HG03135 (cell line): ENCODE measurements at regions not wholly inside any gene's neighbourhood (a gene's known extent, or its start where the extent isn't known, plus 50 kb on each side); places are given as distances from the start of the nearest gene placed in this dataset.
"Not testable (repeated sequence)": the region's sequence is repeated elsewhere in the genome, so short reads cannot be mapped to it uniquely, and the experiment has no call there.

Experiments
- ATAC-seq: cut with Tn5 transposase; IDR thresholded peaks from one replicate; pipeline ENCODE4 v1.9.1; 2021; ENCODE audit warnings: mild to moderate bottlenecking, moderate library complexity; ENCODE audit not compliant: unreplicated experiment

DNA sequence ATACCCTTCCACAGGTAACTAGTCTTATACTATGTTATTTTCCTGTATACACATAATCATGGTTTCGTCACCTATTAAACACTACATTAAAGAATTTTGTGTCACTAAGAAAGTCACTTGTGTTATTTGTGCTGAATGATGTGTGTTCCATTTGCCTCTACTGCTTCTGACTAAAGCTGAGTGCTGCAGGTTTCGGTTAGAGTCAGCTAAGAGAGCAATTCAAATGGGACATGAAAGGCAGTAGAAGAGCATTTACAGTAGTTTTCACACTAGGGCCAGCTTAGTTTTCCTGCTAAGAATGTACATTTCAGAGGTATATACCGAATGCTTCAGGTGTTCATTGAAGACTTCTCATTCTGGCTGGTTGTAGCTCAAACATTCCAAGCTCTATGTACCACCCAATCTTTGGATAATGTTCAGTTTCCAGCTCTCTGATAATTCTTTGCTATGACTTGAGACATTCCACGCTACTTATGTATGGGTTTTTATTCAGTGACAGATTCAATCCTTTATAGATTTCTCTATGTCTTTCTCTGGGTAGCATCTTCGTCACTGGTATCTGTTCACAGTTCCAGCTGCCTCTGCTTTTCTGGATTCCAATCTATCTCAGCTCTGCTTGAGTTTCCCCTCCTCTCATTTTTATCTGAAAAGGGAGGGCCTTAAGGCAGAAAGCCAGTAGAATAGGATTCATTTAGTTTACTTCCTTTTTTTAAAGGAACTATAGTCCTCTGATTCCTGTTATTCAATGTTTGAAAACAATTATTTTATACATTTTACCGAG is 164.4 kb downstream of the CXXC4 start:
- no peak for ATAC-seq

DNA sequence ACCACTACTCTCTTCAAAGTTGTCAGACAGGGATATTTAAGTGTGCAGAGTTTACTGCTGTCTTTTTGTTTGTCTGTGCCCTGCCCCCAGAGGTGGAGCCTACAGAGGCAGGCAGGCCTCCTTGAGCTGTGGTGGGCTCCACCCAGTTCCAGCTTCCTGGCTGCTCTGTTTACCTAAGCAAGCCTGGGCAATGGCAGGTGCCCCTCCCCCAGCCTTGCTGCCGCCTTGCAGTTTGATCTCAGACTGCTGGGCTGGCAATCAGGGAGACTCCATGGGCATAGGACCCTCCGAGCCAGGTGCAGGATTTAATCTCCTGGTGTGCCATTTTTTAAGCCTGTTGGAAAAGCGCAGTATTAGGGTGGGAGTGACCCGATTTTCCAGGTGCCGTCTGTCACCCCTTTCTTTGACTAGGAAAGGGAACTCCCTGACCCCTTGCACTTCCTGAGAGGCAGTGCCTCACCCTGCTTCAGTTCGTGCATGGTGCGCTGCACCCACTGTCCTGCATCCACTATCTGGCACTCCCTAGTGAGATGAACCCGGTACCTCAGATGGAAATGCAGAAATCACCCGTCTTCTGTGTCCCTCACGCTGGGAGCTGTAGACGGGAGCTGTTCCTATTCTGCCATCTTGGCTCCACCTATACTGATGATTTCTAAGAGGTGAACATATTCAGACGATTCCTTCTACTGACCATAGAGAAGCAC is 167.6 kb downstream of the CXXC4 start:
- not testable (repeated sequence) for ATAC-seq

DNA sequence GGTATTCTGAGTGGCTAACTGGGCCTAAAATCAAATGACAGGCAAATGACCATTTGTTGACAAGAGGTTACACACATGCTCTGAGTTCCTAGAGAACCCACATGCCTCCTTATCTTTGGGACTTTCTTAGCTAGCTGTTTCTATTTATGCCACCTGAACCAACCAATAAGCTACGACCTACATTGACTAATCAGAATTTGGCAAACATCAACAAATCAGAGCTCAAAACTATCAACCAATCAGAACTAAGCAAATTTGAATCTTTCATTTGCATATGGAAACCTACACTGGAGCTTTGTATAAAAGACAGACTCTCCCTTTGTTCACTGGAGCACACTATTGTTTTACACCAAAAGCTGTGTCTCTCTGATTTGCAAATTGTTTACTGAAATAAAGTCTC is 192.0 kb downstream of the CXXC4 start:
- no peak for ATAC-seq

DNA sequence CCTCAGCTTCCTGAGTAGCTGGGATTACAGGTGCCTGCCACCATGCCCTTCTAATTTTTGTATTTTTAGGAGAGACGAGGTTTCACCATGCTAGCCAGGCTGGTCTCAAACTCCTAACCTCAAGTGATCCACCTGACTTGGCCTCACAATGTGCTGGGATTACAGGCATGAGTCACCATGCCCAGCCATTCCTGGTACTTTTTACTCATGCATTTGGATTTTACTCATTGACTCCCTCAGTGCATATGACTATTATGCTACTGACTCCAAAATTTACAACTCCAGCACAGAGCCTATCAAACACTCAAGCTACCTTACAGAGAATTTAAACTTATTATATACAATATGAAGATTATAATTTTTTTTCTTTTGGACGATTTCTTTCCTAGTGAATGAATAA is 199.9 kb downstream of the CXXC4 start:
- no peak for ATAC-seq

DNA sequence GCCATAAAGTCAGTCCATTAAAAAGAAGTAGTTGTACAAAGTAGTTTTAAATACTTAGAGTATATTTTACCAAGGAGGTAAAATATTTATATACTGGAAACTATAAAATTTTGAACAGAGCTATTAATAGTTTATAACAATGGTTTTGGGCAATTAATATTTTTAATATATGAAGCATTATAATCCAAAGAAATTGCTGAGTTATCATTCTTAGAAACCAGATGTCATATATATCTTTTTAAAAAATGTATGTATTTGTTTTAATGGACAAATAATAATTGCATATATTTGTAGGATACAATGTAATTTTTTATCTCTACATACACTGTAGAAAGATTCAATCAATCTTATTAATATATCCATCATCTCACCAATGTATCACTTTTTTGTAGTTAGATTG is 207.8 kb downstream of the CXXC4 start:
- no peak for ATAC-seq

DNA sequence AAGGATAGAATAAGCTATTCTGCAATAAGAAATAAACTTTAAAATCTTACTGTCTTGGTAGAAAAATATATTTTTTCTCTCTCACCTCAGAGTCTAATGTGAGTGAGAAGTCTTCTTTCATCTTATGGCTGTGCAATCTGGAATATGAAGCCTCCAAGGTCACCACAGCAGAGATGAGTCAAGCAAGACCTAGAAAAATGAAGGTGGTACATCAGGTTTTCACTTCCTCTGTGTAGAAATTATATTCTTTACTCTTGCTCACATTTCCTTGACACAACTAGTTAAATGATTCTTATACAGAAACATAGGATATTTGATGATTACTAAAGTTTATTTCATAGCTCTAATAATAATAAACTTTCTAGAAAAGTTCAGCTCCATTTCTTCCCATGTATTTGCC is 211.4 kb downstream of the CXXC4 start:
- no peak for ATAC-seq

DNA sequence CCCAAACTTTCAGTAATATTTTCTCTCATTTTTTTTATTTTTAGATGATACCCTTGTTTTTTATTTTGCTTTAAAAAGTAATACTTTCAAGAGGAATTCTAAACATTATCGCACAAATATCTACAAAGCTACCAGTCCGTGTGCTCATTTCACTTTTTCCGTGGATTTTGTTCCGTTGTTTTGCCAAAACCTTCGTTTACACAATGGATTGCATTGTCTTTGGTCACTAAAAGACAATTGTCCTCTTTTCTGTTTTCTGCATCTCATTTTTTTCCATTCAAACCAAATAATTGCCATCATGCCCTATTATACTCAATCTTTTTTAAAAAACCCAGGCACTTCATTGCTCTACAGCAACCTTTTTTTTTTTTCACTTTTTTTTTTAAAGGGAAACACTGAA is 214.9 kb downstream of the CXXC4 start:
- no peak for ATAC-seq

DNA sequence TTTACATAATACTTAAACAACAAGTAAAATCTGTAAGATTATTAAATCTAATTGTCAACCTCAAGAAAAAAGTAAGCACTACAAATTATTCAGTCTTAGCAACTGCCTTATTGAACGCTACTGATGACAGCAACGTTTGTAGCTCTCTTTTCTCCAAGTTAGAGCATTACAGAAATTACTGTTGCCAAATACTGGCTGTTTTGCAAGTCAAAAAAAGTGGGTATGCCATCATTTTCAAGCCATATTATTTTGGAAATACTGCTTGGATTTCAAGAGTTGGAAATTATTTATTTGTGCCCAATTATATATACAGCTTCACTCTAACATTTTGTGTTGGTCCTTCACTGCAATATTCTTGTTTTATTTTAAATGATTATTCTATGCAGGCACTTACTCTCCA is 221.7 kb downstream of the CXXC4 start:
- ATAC-seq: no peak

DNA sequence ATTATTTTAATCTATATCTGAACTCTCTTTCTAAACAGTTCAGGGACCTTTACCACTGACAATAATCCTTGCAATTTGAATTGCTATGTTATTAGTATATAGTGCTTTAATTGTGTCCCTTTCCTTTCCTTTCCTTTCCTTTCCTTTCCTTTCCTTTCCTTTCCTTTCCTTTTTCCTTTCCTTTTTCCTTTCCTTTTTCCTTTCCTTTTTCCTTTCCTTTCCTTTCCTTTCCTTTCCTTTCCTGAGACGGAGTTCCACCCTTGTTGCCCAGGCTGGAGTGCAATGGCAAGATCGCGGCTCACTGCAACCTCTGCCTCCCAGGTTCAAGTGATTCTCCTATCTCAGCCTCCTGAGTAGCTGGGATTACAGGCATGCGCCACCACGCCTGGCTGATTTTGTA is 225.1 kb downstream of the CXXC4 start:
- ATAC-seq: not testable (repeated sequence)

DNA sequence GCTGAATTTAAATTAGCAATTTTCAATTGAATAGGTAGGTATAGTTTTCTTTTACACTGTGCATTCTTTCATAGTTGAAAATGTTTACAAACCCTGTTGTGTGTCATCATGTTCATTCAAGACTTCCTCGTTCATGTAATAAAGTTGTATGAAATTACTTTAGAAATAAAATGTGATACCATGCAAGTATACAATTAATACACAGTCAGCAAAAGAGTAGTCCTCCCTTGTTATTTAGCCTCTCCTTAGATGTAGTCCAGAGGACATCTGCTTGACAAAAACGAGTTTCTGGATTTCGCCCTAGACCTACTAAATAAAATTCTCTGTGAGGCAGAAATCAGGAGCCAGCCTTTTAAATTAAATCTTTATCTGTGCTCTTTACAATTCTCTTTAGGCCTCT is 231.6 kb downstream of the CXXC4 start:
- ATAC-seq: no peak

DNA sequence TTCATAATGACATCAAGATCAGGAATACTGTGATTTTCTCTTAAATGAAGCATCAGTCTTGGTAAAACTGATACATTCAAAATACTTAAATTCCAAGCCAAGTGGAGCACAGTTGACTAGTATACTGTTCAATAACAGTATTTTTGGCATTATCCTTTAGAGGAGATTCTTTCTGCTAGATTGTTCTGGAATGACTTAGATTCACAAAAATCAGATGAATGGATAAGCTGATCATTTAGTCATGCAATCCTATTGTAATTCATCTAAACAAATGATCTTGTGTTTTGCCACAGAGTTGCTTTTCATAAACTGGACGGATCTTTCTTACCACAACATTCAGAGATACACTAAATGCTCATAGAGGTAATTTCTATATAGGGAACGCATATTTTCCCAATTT is 232.0 kb downstream of the CXXC4 start:
- no peak for ATAC-seq

DNA sequence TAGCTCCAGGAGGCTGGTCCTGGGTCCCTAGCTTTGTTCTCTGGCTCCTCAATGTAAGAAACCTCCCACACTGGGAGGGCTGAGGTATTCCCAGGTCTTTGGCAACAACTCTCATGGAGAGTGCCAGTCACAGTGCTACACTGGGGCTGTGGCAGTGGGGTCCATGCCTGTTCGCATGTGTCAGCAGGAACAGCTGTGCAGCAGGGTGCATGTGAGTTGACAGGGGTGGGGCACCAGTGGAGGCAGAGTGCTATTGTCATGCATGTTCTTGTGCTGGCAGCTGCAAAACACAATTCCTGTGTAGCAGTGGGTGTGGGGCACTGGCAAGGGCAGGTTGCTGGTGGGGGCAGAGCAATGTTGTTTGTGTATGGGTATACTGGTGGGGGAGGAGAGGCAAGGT is 246.0 kb downstream of the CXXC4 start:
- ATAC-seq: no peak

DNA sequence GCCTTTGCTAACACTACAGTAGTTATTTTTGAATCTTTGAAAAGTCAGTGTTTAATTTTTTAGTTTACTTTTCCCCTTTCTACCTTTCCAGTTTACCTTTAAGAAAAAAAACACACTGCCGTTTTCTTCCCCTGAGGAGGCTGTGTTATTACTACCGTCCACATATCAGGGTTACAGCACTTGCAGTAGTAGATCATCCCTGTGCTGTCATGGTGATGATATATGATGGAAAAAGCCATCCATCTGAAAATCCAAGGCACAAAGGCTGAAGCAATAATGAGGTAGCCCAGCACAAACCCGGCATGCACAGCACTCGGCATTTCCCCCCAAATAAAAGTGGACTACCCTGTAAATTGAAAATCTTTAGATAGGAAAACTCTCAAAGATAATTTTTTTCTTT is 258.7 kb downstream of the CXXC4 start:
- no peak for ATAC-seq

DNA sequence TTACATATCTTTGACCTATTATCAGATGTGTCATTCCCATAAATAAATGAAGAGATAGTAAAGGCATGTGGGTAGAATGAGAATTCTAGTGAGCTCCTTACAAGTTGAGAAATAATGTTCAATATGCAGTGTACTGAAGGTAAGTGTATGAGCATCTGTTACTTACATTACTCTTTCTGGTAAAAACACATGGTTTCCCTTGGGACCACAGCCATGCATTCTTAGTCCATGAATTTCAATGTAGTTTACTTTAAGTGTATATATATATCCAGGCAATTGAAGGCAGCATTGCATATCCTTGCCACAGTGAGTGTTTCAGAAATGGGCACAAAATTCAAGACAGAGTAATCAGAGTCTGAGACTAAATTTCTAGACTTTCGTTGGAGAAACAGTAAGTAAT is 277.2 kb downstream of the CXXC4 start:
- no peak for ATAC-seq

DNA sequence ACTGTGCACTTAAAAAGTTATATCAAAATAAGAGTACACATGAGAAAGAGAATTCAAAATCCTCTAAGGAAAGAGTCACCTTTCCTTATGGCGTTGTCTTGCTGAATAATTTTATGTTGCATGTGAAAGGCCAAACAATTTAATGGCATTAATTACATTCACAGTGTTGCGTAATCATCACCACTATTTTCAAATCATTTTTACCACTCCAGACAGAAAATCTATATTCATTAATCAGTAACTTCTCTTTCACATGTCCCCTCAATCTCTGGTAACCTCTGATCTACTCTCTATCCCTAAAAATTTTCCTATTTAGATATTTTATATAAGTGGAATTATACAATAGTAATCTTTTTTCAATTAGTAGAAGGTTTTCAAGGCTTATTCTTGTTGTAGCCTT is 283.0 kb downstream of the CXXC4 start:
- no peak for ATAC-seq

DNA sequence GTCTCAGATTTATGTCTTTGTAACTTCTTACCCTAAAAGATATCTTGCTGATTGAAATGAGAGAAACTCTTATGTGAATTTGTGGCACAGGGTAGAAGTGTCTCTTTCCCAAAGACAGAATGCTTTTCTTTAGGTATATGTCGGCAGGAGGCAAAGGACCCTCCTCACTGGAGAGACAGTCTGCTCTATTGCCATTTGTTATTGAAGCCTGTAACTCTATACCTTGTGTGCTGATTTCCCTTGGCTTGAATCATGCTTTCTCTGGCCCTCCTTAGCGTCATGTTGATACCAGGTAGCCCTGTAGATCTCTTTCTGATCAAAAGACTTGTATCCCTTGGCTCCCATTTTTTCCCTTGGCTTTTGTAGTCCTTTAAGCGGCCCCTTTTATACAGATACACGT is 284.3 kb downstream of the CXXC4 start:
- ATAC-seq: no peak

DNA sequence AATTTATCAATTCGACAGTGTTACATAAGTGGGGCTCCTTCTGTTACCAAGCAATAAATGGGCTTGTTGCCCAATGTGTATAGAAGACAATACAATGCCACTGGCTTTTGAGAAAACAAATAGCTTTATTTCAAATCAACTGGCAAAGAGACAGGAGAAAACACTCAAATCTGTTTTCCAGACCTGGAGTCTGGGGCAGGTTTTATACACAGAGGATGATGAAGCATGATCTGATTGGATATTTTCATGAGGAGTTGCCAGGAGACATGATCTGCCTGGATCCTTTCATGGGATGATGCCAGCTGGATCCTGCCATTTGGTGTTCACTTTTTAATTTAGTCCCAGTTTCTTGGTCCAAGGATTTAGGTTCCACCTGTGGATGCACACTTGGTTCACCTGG is 287.9 kb downstream of the CXXC4 start:
- ATAC-seq: no peak

DNA sequence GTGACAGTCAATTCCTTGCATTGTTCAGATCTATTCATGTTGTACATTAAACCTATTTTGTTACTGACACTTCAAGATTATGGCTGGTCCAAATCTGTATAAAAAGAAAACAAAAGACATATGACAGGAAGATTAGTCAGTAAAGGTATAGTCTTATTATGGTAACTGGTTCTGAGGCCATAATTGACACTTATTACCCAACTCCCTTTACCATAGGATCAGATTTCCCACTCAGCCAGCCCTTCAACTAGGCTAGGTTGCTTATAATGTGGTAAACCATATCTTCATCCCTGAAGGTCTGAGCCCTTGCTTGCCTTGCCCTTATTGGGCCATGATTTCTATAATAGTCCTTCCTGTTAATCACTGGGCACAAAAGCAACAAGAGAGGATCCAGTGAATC is 289.6 kb downstream of the CXXC4 start:
- ATAC-seq: no peak

DNA sequence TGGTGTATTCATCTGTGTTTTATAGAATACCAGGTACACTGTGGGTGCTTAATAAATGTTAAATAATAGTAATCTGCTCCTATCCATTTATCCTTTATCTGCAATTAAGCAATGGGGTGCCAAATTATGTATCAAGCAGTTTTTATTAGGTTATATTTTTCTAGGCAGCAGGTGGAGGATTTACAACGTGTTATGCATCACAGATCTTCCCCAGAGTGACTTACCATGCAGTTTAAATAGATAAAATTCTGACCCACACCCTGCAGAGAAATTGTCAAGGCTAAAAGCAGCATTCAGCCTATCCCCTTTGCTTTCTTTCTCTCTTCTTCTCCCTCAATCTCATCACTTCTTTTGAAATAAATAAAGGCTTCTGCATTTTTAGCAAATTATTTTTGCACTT is 306.4 kb downstream of the CXXC4 start:
- no peak for ATAC-seq

DNA sequence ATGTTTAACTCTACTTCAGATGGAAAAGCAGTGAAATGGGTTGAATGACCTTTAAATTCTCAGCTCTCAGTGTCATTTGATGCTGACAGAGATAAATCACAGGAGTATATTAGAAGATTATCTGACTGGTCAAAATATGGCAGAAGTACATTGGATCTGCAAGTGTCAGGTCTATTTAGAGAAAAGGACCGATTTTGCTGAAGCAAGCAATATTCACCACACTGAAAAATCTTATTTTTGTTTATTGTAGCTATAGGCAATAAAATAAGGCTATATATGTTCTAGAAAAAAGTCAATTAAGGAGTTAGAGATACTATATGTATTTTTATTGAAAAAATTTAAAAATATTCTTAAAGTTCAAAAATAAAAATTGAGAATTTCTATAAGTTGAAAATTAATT is 325.3 kb downstream of the CXXC4 start:
- no peak for ATAC-seq

DNA sequence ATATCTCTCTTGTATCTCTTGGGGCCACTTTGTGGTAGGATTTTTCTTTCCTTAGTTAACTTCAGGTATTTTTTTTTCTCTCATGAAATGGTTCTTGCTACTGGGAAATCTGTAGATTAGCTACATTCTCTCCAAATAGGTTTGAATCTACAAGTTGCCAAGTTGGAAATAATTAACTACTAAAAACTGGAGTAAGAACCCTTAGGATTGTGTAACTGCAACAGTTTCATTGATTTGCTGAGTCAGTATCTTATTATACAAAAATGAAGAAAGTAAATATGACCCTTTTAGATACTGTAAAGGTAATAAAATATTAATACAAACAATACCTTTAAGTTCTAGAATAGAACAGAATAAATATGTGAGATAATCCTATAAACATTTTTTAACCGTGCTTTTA is 327.9 kb downstream of the CXXC4 start:
- no peak for ATAC-seq

DNA sequence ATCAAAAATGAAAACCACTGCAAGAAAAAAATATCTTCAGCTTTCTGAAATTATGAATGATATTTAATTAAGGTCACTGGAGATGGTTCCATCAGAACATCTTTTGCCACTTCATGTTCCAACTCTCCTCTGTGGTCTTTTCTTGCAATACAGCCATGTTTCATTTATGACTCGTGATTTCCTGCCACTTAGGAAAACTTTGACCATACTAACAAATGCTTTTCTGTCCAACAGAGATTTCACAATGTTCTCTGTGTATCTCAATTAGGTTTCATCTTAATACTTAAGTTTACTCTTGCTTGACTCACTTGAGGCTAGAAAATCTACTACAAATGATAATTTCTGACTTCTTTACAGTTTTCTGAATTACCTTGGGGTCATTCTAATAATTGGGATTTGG is 330.9 kb downstream of the CXXC4 start:
- no peak for ATAC-seq

DNA sequence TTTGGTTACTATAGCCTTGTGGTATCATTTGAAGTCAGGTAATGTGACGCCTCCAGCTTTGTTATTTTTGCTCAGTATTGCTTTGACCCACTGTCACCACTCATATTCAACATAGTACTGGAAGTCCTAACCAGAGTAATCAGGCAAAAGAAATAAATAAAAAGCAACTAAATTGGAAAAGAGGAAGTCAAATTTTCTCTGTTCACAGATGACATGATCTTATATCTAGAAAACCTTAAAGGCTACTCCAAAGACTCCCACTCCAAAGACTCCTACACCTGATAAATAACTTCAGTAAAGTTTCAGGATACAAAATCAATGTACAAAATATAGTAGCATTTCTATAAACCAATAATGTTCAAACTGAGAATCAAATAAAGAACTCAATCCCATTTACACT is 348.6 kb downstream of the CXXC4 start:
- ATAC-seq: no peak
